ENCODE measurements at regions not wholly inside any gene's neighbourhood (a gene's known extent, or its start where the extent isn't known, plus 50 kb on each side); places are given as distances from the start of the nearest gene placed in this dataset.

DNA sequence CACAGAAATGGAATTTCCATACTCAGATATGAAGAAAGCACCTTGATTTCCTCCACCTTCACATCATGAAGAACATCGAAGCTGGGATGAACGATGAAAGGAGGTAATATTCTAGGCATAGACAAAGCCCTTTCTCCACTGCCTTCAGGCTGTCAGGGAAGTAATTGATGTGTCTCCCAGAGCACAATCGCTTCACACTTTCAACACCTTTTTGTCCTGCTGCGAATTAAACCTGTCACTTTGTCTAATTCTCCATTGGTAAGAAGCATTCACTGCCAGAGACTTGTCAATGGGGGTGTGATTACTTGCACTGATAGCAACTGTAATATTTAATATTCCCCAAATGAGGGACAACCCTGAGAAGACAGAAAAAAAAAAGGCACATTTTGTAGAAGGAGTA, 260.1 kb downstream of the ETS1 start:
- ChIA-PET SMC1A (ENCODE audit: uncharacterized antibody, unreplicated experiment) (interaction anchor here (0.6 to 1.9 kb wide), 4 partner anchors 10 to 301 kb away, joined by 4 to 6 read pairs (median 4); no protein-coding TSS in a partner anchor), RAD21 (ENCODE audit: unreplicated experiment) (no interaction called here), CTCF (interaction anchor here (0.9 to 1.0 kb wide), 4 partner anchors 9 to 304 kb away, joined by 3 to 4 read pairs (median 3); no protein-coding TSS in a partner anchor), POLR2A (no interaction called here)
- H3K27me3 ChIP-seq (replicated peaks in 1 of 2; ENCODE audit: control insufficient read depth in 2 of 2, insufficient read depth in 2 of 2, low read length in 1 of 2), result no peaks in the 10 kb centered on the region
- H3K9me3 ChIP-seq (replicated peaks; ENCODE audit: control insufficient read depth, insufficient read depth, low read length), result no peaks in the 10 kb centered on the region
- DNase-seq (ENCODE audit: low read depth, low spot score) (no peak), ATAC-seq (no peak), FAIRE-seq (no peak)
- in situ Hi-C loops (cut with MboI) (no loop called here), intact Hi-C loops (cut with micrococcal nuclease; ENCODE audit: unreplicated experiment) (no loop called here)
- no TSS peak for BruUV-seq (replicated peaks)
- no peaks in the 10 kb centered on the region for H3K4me1 ChIP-seq (ENCODE audit: control insufficient read depth, insufficient read depth, low read length)
- H2AFZ ChIP-seq (ENCODE audit: control insufficient read depth, low read depth, low read length), result no peak overlapping the region
- no peaks in the 10 kb centered on the region for H3K36me3 ChIP-seq (ENCODE audit: control insufficient read depth in 2 of 2, insufficient read depth in 2 of 2, low read length in 1 of 2)
- H3K79me2 ChIP-seq (ENCODE audit: control insufficient read depth, insufficient read depth, low read length), result no peaks in the 10 kb centered on the region
- no peak overlapping the region for H3K27ac ChIP-seq (ENCODE audit: control insufficient read depth, insufficient read depth)
- H3K4me2 ChIP-seq (ENCODE audit: control insufficient read depth, insufficient read depth), result no peak overlapping the region
- no peak for TF ChIP-seq NFXL1 (IDR thresholded peaks at IDR 0.05; ENCODE audit: borderline replicate concordance)
- no peak for TF ChIP-seq ETV6 (conservative IDR thresholded peaks at IDR 0.05 in 1 of 2, IDR thresholded peaks at IDR 0.05 in 1 of 2; ENCODE audit: borderline replicate concordance in 1 of 2, low read depth in 1 of 2)
- no peak for TF ChIP-seq SUPT20H (IDR thresholded peaks at IDR 0.05; ENCODE audit: borderline replicate concordance, control insufficient read depth, low read depth, low read length)
- TF ChIP-seq EED (IDR thresholded peaks at IDR 0.05; ENCODE audit: low read depth), result no peak
- TF ChIP-seq MEF2A (IDR thresholded peaks at IDR 0.05; ENCODE audit: insufficient read depth, low read depth, low read length), result no peak
- TF ChIP-seq SMARCA5 (IDR thresholded peaks at IDR 0.05), result no peak
- TF ChIP-seq SUZ12 (IDR thresholded peaks at IDR 0.05; ENCODE audit: unreplicated experiment), result no peak
- no peak for TF ChIP-seq TARDBP (IDR thresholded peaks at IDR 0.05; ENCODE audit: borderline replicate concordance)
- no peak for TF ChIP-seq IKZF2 (IDR thresholded peaks at IDR 0.05)
- no peak for TF ChIP-seq USF2 (IDR thresholded peaks at IDR 0.05; ENCODE audit: borderline replicate concordance, low read depth, low read length)
- TF ChIP-seq HCFC1 (IDR thresholded peaks at IDR 0.05; ENCODE audit: low read length), result no peak
- TF ChIP-seq TBL1XR1 (IDR thresholded peaks at IDR 0.05; ENCODE audit: low read depth, low read length), result no peak
- no peak for TF ChIP-seq NRF1 (conservative IDR thresholded peaks at IDR 0.05; ENCODE audit: low read depth, low read length)
- TF ChIP-seq RELA (IDR thresholded peaks at IDR 0.05; ENCODE audit: borderline replicate concordance, partially characterized antibody), result no peak
- TF ChIP-seq HDAC6 (IDR thresholded peaks at IDR 0.05; ENCODE audit: unreplicated experiment), result no peak
- no peak for TF ChIP-seq ASH2L (IDR thresholded peaks at IDR 0.05; ENCODE audit: borderline replicate concordance, low read depth)
- TF ChIP-seq, protein P1, sequence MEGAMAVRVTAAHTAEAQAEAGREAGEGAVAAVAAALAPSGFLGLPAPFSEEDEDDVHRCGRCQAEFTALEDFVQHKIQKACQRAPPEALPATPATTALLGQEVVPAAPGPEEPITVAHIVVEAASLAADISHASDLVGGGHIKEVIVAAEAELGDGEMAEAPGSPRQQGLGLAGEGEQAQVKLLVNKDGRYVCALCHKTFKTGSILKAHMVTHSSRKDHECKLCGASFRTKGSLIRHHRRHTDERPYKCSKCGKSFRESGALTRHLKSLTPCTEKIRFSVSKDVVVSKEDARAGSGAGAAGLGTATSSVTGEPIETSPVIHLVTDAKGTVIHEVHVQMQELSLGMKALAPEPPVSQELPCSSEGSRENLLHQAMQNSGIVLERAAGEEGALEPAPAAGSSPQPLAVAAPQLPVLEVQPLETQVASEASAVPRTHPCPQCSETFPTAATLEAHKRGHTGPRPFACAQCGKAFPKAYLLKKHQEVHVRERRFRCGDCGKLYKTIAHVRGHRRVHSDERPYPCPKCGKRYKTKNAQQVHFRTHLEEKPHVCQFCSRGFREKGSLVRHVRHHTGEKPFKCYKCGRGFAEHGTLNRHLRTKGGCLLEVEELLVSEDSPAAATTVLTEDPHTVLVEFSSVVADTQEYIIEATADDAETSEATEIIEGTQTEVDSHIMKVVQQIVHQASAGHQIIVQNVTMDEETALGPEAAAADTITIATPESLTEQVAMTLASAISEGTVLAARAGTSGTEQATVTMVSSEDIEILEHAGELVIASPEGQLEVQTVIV (IDR thresholded peaks at IDR 0.05; ENCODE audit: borderline replicate concordance, partially characterized antibody), result no peak
- TF ChIP-seq ELK1 (IDR thresholded peaks at IDR 0.05; ENCODE audit: low read depth, low read length), result no peak
- TF ChIP-seq MTA3 (IDR thresholded peaks at IDR 0.05; ENCODE audit: borderline replicate concordance, low read length), result no peak
- no peak overlapping the region for H3K4me3 ChIP-seq
- 95% methylated on average over 4 of the region's 4 CpGs for WGBS (ENCODE audit: insufficient coverage, insufficient replicate concordance, low lambda C conversion rate, missing lambda C conversion rate)
- H3K9ac ChIP-seq (ENCODE audit: control insufficient read depth, insufficient read depth, low read length), result no peak overlapping the region
- no peaks in the 10 kb centered on the region for H4K20me1 ChIP-seq (ENCODE audit: control insufficient read depth, insufficient read depth)

Measured in GM12878 (cell line).